ENCODE measurements at regions not wholly inside any gene's neighbourhood (a gene's known extent, or its start where the extent isn't known, plus 50 kb on each side); places are given as distances from the start of the nearest gene placed in this dataset.

- TF ChIP-seq CTCF (conservative IDR thresholded peaks at IDR 0.05 in 1 of 2, IDR thresholded peaks at IDR 0.05 in 1 of 2; ENCODE audit: low read depth in 1 of 2, low read length in 2 of 2) (no peak), EZH2 (IDR thresholded peaks at IDR 0.05; ENCODE audit: low read length, missing control alignments) (no peak)
Observed at GRCh38 chr3:64300790-64301423, 75.6 kb upstream of the PRICKLE2 start.
